ENCODE measurements at regions not wholly inside any gene's neighbourhood (a gene's known extent, or its start where the extent isn't known, plus 50 kb on each side); places are given as distances from the start of the nearest gene placed in this dataset.

DNA sequence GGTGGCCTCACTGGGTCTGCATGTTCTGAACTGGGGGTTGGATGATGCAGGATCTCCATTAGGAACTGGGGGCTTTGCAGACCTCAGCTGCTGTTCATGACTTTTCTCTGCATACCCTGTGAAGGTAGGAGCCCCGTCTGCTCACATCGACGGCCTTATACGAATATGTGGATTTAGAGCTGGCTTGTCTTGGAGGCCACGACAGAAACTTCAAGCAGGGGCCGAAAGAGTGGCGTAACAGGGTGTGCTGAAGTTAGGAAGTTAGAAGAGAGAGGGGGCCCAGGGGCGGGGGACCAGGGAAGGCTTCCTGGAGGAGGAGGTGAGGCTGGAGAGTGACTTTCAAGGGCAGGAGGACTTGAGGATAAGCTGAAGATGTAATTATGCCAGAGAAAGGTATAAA lies 144.9 kb downstream of the TSN start:
- TF ChIP-seq, protein P1, sequence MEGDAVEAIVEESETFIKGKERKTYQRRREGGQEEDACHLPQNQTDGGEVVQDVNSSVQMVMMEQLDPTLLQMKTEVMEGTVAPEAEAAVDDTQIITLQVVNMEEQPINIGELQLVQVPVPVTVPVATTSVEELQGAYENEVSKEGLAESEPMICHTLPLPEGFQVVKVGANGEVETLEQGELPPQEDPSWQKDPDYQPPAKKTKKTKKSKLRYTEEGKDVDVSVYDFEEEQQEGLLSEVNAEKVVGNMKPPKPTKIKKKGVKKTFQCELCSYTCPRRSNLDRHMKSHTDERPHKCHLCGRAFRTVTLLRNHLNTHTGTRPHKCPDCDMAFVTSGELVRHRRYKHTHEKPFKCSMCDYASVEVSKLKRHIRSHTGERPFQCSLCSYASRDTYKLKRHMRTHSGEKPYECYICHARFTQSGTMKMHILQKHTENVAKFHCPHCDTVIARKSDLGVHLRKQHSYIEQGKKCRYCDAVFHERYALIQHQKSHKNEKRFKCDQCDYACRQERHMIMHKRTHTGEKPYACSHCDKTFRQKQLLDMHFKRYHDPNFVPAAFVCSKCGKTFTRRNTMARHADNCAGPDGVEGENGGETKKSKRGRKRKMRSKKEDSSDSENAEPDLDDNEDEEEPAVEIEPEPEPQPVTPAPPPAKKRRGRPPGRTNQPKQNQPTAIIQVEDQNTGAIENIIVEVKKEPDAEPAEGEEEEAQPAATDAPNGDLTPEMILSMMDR (IDR thresholded peaks at IDR 0.05; ENCODE audit: control extremely low read depth, extremely low read depth): no peak
- DNase-seq (no peak), ATAC-seq (ENCODE audit: insufficient read depth, low FRiP score) (no peak)
- Histone ChIP-seq H3K4me3 (no peak overlapping the region), H3K4me1 (ENCODE audit: control insufficient read depth in 5 of 5, insufficient read depth in 5 of 5, low read length in 5 of 5) (no peaks in the 10 kb centered on the region), H3K9ac (ENCODE audit: insufficient read depth in 1 of 2, low read length in 2 of 2) (no peak overlapping the region), H3K27me3 (ENCODE audit: control insufficient read depth in 3 of 3, insufficient read depth in 3 of 3, low read length in 2 of 3) (no peaks in the 10 kb centered on the region), H3K36me3 (ENCODE audit: control insufficient read depth in 4 of 4, insufficient read depth in 4 of 4, low read length in 4 of 4) (no peaks in the 10 kb centered on the region), H3K27ac (ENCODE audit: low read depth in 1 of 2, low read length in 1 of 2) (no peak overlapping the region), H3K9me3 (ENCODE audit: control insufficient read depth in 4 of 4, insufficient read depth in 3 of 4, low read length in 3 of 4) (no peaks in the 10 kb centered on the region)
- WGBS, 2 donors: 86 to 89% methylated on average over 8 of the region's 8 CpGs

DNA sequence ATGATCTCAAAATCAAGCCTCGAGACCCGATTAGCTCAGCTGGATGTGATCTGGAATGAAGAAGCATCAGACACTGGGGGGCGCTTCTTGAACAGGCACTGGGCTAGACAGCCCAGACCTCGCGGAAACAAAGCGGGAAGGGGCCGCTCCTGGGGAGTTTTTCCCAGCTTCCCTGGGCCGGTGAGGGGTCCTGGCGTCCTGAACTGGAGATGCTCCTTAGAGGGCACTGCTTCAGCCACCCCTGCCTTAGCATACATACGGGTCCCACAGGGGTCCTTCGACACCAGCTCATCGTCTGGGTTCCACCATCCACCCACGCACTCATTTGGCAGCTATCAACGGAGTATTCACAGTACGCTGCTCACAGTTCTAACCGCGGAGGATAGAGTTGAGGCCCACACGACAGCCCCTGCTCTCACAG lies 146.7 kb downstream of the TSN start:
- Histone ChIP-seq H3K4me3 (no peak overlapping the region), H3K36me3 (ENCODE audit: control insufficient read depth in 4 of 4, insufficient read depth in 4 of 4, low read length in 4 of 4) (no peaks in the 10 kb centered on the region), H3K9me3 (ENCODE audit: control insufficient read depth in 4 of 4, insufficient read depth in 3 of 4, low read length in 3 of 4) (peaks cover 0 to 3% (median 0%) of the 10 kb centered on the region in 4 donors), H3K4me1 (ENCODE audit: control insufficient read depth in 5 of 5, insufficient read depth in 5 of 5, low read length in 5 of 5) (no peaks in the 10 kb centered on the region), H3K27me3 (ENCODE audit: control insufficient read depth in 3 of 3, insufficient read depth in 3 of 3, low read length in 2 of 3) (no peaks in the 10 kb centered on the region), H3K27ac (ENCODE audit: low read depth in 1 of 2, low read length in 1 of 2) (no peak overlapping the region), H3K9ac (ENCODE audit: insufficient read depth in 1 of 2, low read length in 2 of 2) (no peak overlapping the region)
- ATAC-seq (ENCODE audit: insufficient read depth, low FRiP score): no peak
- WGBS, 2 donors: 82 to 83% methylated on average over 18 of the region's 18 CpGs
- TF ChIP-seq, protein P1 (IDR thresholded peaks at IDR 0.05; ENCODE audit: control extremely low read depth, extremely low read depth): no peak
- DNase-seq: no peak

DNA sequence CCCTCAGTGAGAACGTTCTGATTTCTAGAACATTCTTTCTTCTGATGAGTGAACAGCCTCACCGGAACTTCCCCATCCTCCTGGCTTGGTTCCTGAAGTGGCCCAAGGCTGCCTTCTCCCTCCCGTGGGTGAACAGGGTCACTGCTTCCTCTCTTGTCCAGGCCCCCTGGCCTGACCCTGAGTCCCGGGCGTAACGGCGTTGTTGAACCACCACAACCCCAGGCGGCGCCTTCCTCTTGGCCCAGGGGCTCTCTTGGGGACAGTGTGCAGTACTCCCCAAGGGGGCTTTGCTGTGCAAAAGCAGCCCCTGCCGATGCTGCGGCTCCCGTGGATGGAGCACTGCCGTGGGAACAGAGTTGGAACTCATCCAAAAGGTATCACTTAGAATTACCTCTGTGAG lies 147.2 kb downstream of the TSN start:
- Histone ChIP-seq H3K27ac (ENCODE audit: low read depth in 1 of 2, low read length in 1 of 2) (no peak overlapping the region), H3K27me3 (ENCODE audit: control insufficient read depth in 3 of 3, insufficient read depth in 3 of 3, low read length in 2 of 3) (no peaks in the 10 kb centered on the region), H3K36me3 (ENCODE audit: control insufficient read depth in 4 of 4, insufficient read depth in 4 of 4, low read length in 4 of 4) (no peaks in the 10 kb centered on the region), H3K9ac (ENCODE audit: insufficient read depth in 1 of 2, low read length in 2 of 2) (no peak overlapping the region), H3K4me3 (no peak overlapping the region), H3K4me1 (ENCODE audit: control insufficient read depth in 5 of 5, insufficient read depth in 5 of 5, low read length in 5 of 5) (no peaks in the 10 kb centered on the region), H3K9me3 (ENCODE audit: control insufficient read depth in 4 of 4, insufficient read depth in 3 of 4, low read length in 3 of 4) (peaks cover 0 to 4% (median 0%) of the 10 kb centered on the region in 4 donors)
- ATAC-seq (ENCODE audit: insufficient read depth, low FRiP score) (no peak), DNase-seq (no peak)
- WGBS, 2 donors: 71 to 74% methylated on average over 13 of the region's 13 CpGs
- TF ChIP-seq, protein P1 (IDR thresholded peaks at IDR 0.05; ENCODE audit: control extremely low read depth, extremely low read depth): no peak

DNA sequence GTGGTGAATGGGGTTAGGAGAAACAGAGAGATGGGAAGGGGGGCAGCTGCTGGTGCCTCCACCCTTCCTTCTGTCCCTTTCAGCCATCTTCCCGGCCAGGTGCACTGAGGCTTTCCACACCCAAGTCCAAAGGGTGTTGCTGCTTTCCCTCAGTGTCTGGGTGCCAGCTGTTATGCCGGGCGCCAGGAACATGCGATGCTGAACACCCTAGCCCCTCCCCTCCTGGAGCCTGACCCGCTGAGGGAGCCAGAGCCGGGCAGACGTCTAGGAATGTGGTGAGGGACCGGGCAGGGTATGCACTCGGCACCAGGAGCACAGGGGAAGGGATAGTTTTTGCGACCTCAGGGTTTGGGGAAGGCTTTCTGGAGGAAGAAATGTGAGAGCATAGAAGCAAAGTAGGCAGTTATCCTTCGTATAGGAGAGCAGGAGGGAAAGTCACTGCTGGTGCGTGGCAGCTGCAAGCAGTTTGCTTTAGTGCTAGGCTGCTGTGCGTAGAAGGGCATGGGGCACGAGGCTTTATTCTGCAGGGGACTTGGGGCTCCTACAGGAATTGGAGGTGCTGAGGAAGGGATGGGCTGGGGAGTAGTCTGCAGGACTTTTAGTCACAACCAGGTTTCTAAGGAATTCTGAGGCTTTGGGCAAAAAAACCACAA lies 147.7 kb downstream of the TSN start:
- no peaks in the 10 kb centered on the region for H3K36me3 ChIP-seq (ENCODE audit: control insufficient read depth in 4 of 4, insufficient read depth in 4 of 4, low read length in 4 of 4)
- TF ChIP-seq, protein P1 (IDR thresholded peaks at IDR 0.05; ENCODE audit: control extremely low read depth, extremely low read depth): no peak
- DNase-seq: no peak
- no peaks in the 10 kb centered on the region for H3K4me1 ChIP-seq (ENCODE audit: control insufficient read depth in 5 of 5, insufficient read depth in 5 of 5, low read length in 5 of 5)
- H3K27ac ChIP-seq (ENCODE audit: low read depth in 1 of 2, low read length in 1 of 2): no peak overlapping the region
- no peaks in the 10 kb centered on the region for H3K27me3 ChIP-seq (ENCODE audit: control insufficient read depth in 3 of 3, insufficient read depth in 3 of 3, low read length in 2 of 3)
- 68 to 82% methylated on average over 14 of the region's 14 CpGs for WGBS, 2 donors
- H3K9ac ChIP-seq (ENCODE audit: insufficient read depth in 1 of 2, low read length in 2 of 2): no peak overlapping the region
- peaks cover 0 to 4% (median 0%) of the 10 kb centered on the region in 4 donors for H3K9me3 ChIP-seq (ENCODE audit: control insufficient read depth in 4 of 4, insufficient read depth in 3 of 4, low read length in 3 of 4)
- ATAC-seq (ENCODE audit: insufficient read depth, low FRiP score): no peak
- no peak overlapping the region for H3K4me3 ChIP-seq
